HEK293 (cell line): ENCODE measurements at regions not wholly inside any gene's neighbourhood (a gene's known extent, or its start where the extent isn't known, plus 50 kb on each side); places are given as distances from the start of the nearest gene placed in this dataset.

Source experiments
- GFI1B ChIP-seq: fragments of 450-650 bp; formaldehyde crosslinking; IDR thresholded peaks from 2 replicates; pipeline ENCODE4 v1.5.1; 2016; ENCODE audit warnings: missing biosample characterization, missing genetic modification characterization
- SP2 ChIP-seq: fragments of 450-650 bp; formaldehyde crosslinking; IDR thresholded peaks from 2 replicates; pipeline ENCODE4 v1.5.1; 2016; ENCODE audit warnings: missing biosample characterization, missing genetic modification characterization
- ZNF132 ChIP-seq: fragments of 450-650 bp; formaldehyde crosslinking; IDR thresholded peaks from 2 replicates; pipeline ENCODE4 v1.5.1; 2017; ENCODE audit warnings: missing biosample characterization, missing genetic modification characterization, borderline replicate concordance
- ZNF146 ChIP-seq: fragments of 450-650 bp; formaldehyde crosslinking; IDR thresholded peaks from 2 replicates; pipeline ENCODE4 v1.5.1; 2016; ENCODE audit warnings: missing biosample characterization, missing genetic modification characterization
- ZNF175 ChIP-seq: fragments of 450-650 bp; formaldehyde crosslinking; IDR thresholded peaks from 2 replicates; pipeline ENCODE4 v1.5.1; 2016; ENCODE audit warnings: missing biosample characterization, missing genetic modification characterization
- ZNF423 ChIP-seq: fragments of 450-650 bp; formaldehyde crosslinking; IDR thresholded peaks from 2 replicates; pipeline ENCODE4 v1.5.1; 2016; ENCODE audit warnings: missing biosample characterization, missing genetic modification characterization
- TF ChIP-seq, protein P1 (sequence below): fragments of 450-650 bp; formaldehyde crosslinking; IDR thresholded peaks from 2 replicates; pipeline ENCODE4 v1.5.1; 2016; ENCODE audit warnings: missing biosample characterization, missing genetic modification characterization

DNA sequence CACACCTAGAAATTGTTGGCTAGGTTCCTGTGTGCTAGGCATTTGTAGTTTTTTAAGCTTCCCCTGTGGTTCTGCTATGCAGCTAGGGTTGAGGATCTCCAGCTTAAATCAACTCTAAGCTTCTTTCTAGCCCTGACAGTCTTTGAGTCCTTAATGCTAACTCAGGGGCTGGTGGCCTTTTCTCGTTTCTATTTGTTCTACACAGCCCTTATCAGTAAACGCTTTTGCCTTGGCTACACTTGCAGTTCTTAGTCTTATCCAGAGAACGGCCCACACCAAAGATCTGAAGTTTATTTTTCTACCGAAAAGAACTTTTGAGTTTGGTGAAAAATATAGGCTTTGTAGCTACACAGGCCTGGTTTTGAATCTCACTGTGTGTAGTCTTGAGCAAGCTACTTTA, 212.0 kb downstream of the DHX15 start:
- no peak for TF ChIP-seq ZNF132 (tag by site-specific recombination)
- TF ChIP-seq, protein P1, sequence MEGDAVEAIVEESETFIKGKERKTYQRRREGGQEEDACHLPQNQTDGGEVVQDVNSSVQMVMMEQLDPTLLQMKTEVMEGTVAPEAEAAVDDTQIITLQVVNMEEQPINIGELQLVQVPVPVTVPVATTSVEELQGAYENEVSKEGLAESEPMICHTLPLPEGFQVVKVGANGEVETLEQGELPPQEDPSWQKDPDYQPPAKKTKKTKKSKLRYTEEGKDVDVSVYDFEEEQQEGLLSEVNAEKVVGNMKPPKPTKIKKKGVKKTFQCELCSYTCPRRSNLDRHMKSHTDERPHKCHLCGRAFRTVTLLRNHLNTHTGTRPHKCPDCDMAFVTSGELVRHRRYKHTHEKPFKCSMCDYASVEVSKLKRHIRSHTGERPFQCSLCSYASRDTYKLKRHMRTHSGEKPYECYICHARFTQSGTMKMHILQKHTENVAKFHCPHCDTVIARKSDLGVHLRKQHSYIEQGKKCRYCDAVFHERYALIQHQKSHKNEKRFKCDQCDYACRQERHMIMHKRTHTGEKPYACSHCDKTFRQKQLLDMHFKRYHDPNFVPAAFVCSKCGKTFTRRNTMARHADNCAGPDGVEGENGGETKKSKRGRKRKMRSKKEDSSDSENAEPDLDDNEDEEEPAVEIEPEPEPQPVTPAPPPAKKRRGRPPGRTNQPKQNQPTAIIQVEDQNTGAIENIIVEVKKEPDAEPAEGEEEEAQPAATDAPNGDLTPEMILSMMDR (tag by site-specific recombination), result no peak
- TF ChIP-seq SP2, result no peak
- TF ChIP-seq ZNF175 (tag by site-specific recombination), result no peak
- TF ChIP-seq ZNF146, result no peak
- TF ChIP-seq ZNF423, result no peak
- no peak for TF ChIP-seq GFI1B
